ENCODE measurements at regions not wholly inside any gene's neighbourhood (a gene's known extent, or its start where the extent isn't known, plus 50 kb on each side); places are given as distances from the start of the nearest gene placed in this dataset.

- TF ChIP-seq CTCF (conservative IDR thresholded peaks at IDR 0.05) (no peak), ZFX (IDR thresholded peaks at IDR 0.05) (no peak)
Observed at GRCh38 chr12:115852054-115852453, 425.4 kb downstream of the MED13L start.

All from C4-2B (cell line).